CD4-positive, alpha-beta T cell (primary cell): ENCODE measurements at regions not wholly inside any gene's neighbourhood (a gene's known extent, or its start where the extent isn't known, plus 50 kb on each side); places are given as distances from the start of the nearest gene placed in this dataset.

Experiments
- ATAC-seq: fragments of 200-7000 bp; cut with Tn5 transposase; one replicate; pipeline ENCODE4 v1.10.0; 2022; ENCODE audit warnings: mild to moderate bottlenecking; ENCODE audit not compliant: poor library complexity
- CTCF ChIA-PET: fragments of 350-600 bp; sonication (Branson Sonifier 250); formaldehyde crosslinking; loops from one replicate; lab custom pipeline; 2021; ENCODE audit warnings: antibody characterized with exemption, inconsistent platforms; lab: Charles Lee
- POLR2A ChIA-PET: fragments of 350-600 bp; sonication (Branson Sonifier 250); formaldehyde crosslinking; loops from one replicate; lab custom pipeline; 2021; ENCODE audit warnings: antibody characterized with exemption, inconsistent platforms; lab: Charles Lee
- DNase-seq, 14 experiments: peaks; one replicate each; pipeline ENCODE4 v3.0.0-alpha.2; 2013 to 2020; ENCODE audit warnings: mixed read lengths in 2 of 14
- H3K27ac ChIP-seq, 2 donors: one replicate each; pipeline versions ENCODE4 v1.5.1 to v1.7.0; 2013; ENCODE audit warnings: low read length in 2 of 2, low read depth in 1 of 2, mild to moderate bottlenecking in 1 of 2
- H3K27me3 ChIP-seq, 2 experiments: 1 replicate in 1 of 2; 2 replicates in 1 of 2; pipeline versions ENCODE4 v1.6.1 to v1.7.0; 2013; ENCODE audit warnings: low read length in 2 of 2, control low read depth in 1 of 2, mild to moderate bottlenecking in 1 of 2, moderate library complexity in 1 of 2; ENCODE audit not compliant: insufficient read depth in 2 of 2, control insufficient read depth in 1 of 2
- H3K36me3 ChIP-seq: one replicate; pipeline ENCODE4 v1.6.1; 2013; ENCODE audit warnings: low read length, control low read depth; ENCODE audit not compliant: insufficient read depth
- H3K4me1 ChIP-seq: one replicate; pipeline ENCODE4 v1.6.1; 2013; ENCODE audit warnings: low read length, control low read depth; ENCODE audit not compliant: insufficient read depth
- H3K4me3 ChIP-seq: one replicate; pipeline ENCODE4 v1.5.1; 2013; ENCODE audit warnings: mild to moderate bottlenecking, low read length, moderate library complexity
- H3K9me3 ChIP-seq, 2 experiments: 1 replicate in 1 of 2; 2 replicates in 1 of 2; pipeline versions ENCODE4 v1.6.1 to v1.7.0; 2013; ENCODE audit warnings: low read length in 2 of 2, mild to moderate bottlenecking in 2 of 2, control low read depth in 1 of 2, moderate library complexity in 1 of 2; ENCODE audit not compliant: control insufficient read depth in 1 of 2, insufficient read depth in 1 of 2
- H3K27ac Mint-ChIP-seq: one replicate; pipeline ENCODE4 v1.8.0; 2020; ENCODE audit warnings: mixed read lengths
- H3K27me3 Mint-ChIP-seq: one replicate; pipeline ENCODE4 v1.8.0; 2021; ENCODE audit warnings: mixed read lengths
- H3K36me3 Mint-ChIP-seq: one replicate; pipeline ENCODE4 v1.8.0; 2021; ENCODE audit warnings: low read depth, mixed read lengths
- H3K4me1 Mint-ChIP-seq: one replicate; pipeline ENCODE4 v1.8.0; 2021; ENCODE audit warnings: low read depth, mixed read lengths
- H3K4me3 Mint-ChIP-seq: one replicate; pipeline ENCODE4 v1.8.0; 2020; ENCODE audit warnings: mild to moderate bottlenecking, mixed read lengths
- H3K9me3 Mint-ChIP-seq: one replicate; pipeline ENCODE4 v1.8.0; 2020; ENCODE audit warnings: mixed read lengths
- CTCF ChIP-seq: fragments of 200-600 bp; IDR thresholded peaks from one replicate; pipeline ENCODE4 v1.8.0; 2022; ENCODE audit warnings: antibody characterized with exemption, mild to moderate bottlenecking
- intact Hi-C, 2 experiments: fragments of 100-400 bp; cut with DNase I in 1 of 2; cut with micrococcal nuclease in 1 of 2; formaldehyde crosslinking; loops; one replicate each; pipeline versions ENCODE4 v1.15.1 to v1.9.0; 2023 to 2025; cut with DNase I, micrococcal nuclease

DNA sequence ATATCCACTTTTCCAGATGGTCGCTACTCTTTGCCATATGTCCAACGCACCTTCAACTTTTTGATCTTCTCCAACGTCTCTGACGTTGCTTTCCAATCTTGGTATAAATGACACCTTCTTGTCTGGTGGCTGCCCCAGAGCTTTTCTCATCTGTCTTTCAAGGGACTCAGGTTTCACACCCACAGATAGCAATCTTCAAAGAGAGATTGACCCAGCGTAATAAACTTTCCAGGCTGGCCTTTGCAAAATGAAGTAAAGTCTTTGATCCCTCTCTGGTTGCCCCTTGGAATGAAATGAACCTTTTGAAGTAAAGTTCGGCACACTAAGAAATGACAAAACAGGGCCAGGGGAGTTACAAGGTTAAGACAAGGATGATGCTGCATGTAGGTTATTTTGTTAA, 138.4 kb upstream of the BDNF start:
- Histone ChIP-seq H3K36me3 (no peaks in the 10 kb centered on the region), H3K27me3 (no peaks in the 10 kb centered on the region), H3K9me3 (no peaks in the 10 kb centered on the region), H3K27ac (no peak overlapping the region), H3K4me1 (no peaks in the 10 kb centered on the region), H3K4me3 (no peak overlapping the region)
- POLR2A ChIA-PET, result interaction anchor here (0.6 kb wide), 1 partner anchor 26 kb away, joined by 3 read pairs; no protein-coding TSS in a partner anchor
- Mint-ChIP-seq H3K27ac (no peak overlapping the region), H3K4me1 (no peaks in the 10 kb centered on the region), H3K27me3 (peaks cover 14% of the 10 kb centered on the region), H3K4me3 (no peak overlapping the region), H3K36me3 (no peaks in the 10 kb centered on the region), H3K9me3 (peaks cover 3% of the 10 kb centered on the region)
- no peak for DNase-seq
- no peak for ATAC-seq
- CTCF ChIA-PET, result no interaction called here
- intact Hi-C loops, result no loop called here
- no peak for TF ChIP-seq CTCF

DNA sequence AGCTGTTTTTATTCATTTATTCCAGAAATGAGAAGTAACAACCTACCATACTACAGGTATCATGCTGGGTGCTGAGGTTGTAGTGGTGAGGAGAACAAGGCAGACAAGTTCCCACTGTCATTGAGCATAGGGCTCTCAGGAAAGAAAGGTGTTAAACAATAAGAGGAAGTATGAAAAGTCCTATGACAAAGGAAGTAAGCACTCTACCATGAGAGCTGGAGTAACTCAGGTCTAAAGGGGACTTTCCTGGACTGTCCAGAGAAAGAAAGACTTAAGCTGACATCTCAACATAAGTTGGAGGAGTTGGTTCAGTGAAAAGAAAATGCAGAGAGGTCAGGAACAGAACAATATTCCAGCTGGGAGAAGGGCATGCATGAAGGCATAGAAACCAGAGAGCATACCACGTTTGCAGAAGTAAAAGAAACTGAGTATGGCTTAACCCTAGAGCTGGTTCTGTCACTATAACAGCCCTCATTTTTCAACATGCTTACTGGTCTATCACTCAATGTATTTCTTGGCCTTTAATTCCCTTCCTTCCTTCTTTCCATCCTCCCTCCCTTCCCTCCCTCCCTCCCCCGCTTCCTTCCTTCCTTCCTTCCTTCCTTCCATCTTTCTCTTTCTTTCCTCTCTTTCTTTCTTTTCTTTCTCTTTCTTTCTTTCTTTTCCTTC, 137.8 kb upstream of the BDNF start:
- intact Hi-C loops, result no loop called here

DNA sequence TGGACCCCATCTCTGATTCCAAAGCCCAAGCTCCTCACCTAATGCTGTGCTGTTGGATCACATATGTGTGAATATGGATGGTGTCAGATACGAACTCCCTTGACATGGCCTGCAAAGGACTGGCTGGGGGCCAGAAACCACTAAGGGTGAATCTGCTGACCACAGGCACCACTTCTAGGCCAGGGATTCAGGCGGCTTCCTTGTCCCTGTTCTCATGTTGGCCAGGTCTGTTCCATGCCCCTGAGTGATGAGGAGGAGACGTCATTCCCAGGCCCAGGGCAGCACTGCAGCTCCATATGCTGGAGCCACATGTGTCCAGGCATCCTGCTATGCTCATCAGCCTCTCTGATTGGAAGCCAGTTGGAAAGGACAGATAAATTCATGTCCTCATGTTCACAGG, 130.0 kb upstream of the BDNF start:
- H3K27me3 Mint-ChIP-seq, result peaks cover 3% of the 10 kb centered on the region
- DNase-seq (no peak), ATAC-seq (no peak)
- no peak overlapping the region for H3K4me3 Mint-ChIP-seq
- no peaks in the 10 kb centered on the region for H3K36me3 Mint-ChIP-seq
- Histone ChIP-seq H3K36me3 (no peaks in the 10 kb centered on the region), H3K27me3 (no peaks in the 10 kb centered on the region), H3K4me3 (no peak overlapping the region), H3K9me3 (peaks cover 0 to 7% of the 10 kb centered on the region in 2 experiments), H3K4me1 (no peaks in the 10 kb centered on the region), H3K27ac (no peak overlapping the region)
- TF ChIP-seq CTCF, result no peak
- intact Hi-C loops, result no loop called here
- no peaks in the 10 kb centered on the region for H3K4me1 Mint-ChIP-seq
- CTCF ChIA-PET, result no interaction called here
- no peak overlapping the region for H3K27ac Mint-ChIP-seq
- H3K9me3 Mint-ChIP-seq, result peaks cover 2% of the 10 kb centered on the region
- POLR2A ChIA-PET, result no interaction called here

More for the DNA sequence above, 137.8 kb upstream of the BDNF start:
- no peaks in the 10 kb centered on the region for H3K4me1 Mint-ChIP-seq
- ChIA-PET POLR2A (interaction anchor here (0.6 kb wide), 1 partner anchor 25 kb away, joined by 3 read pairs; no protein-coding TSS in a partner anchor), CTCF (no interaction called here)
- DNase-seq, result no peak
- Histone ChIP-seq H3K9me3 (no peaks in the 10 kb centered on the region), H3K27ac (no peak overlapping the region), H3K4me3 (no peak overlapping the region), H3K4me1 (no peaks in the 10 kb centered on the region), H3K27me3 (no peaks in the 10 kb centered on the region), H3K36me3 (no peaks in the 10 kb centered on the region)
- H3K9me3 Mint-ChIP-seq, result peaks cover under 1% of the 10 kb centered on the region
- ATAC-seq, result no peak
- no peaks in the 10 kb centered on the region for H3K36me3 Mint-ChIP-seq
- H3K27ac Mint-ChIP-seq, result no peak overlapping the region
- H3K4me3 Mint-ChIP-seq, result no peak overlapping the region
- no peak for TF ChIP-seq CTCF
- peaks cover 14% of the 10 kb centered on the region for H3K27me3 Mint-ChIP-seq
